Peyer's patch (tissue), 4 donors: ENCODE measurements at regions not wholly inside any gene's neighbourhood (a gene's known extent, or its start where the extent isn't known, plus 50 kb on each side); places are given as distances from the start of the nearest gene placed in this dataset.

ENCODE experiments used
- POLR2A ChIP-seq, 2 donors: fragments of 450-650 bp; IDR thresholded peaks; one replicate each; pipeline ENCODE4 v1.5.1; 2017; ENCODE audit warnings: antibody characterized with exemption in 2 of 2, mild to moderate bottlenecking in 2 of 2, moderate library complexity in 2 of 2
- TF ChIP-seq, protein P1 (sequence below), 6 experiments: fragments of 450-650 bp in 4 of 6; fragments of 200-600 bp in 2 of 6; sonication (generic) in 1 of 6; IDR thresholded peaks; one replicate each; pipeline ENCODE4 v1.5.1; 2017 to 2019; ENCODE audit warnings: antibody characterized with exemption in 6 of 6, mild to moderate bottlenecking in 3 of 6, moderate library complexity in 1 of 6

DNA sequence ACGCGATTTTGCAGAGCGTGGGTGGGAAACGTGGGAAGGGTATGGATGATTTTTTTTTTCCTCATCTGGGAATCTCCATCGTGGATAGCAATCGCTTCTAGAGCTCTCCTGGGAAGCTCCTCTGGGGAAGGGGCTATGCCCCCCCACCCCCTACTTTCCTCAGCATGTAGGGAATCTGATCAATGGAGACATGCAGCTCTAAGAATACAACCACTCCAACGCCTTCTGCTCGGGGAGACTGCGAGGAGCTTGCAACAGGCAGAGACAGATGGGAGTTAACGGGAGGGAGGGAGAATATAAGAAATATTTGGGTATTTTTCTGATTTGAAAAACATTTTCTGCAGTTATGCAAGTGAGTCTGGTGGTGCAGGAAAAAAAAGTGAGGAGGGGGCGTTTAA lies 104.6 kb upstream of the HSD17B12 start:
- TF ChIP-seq, protein P1, sequence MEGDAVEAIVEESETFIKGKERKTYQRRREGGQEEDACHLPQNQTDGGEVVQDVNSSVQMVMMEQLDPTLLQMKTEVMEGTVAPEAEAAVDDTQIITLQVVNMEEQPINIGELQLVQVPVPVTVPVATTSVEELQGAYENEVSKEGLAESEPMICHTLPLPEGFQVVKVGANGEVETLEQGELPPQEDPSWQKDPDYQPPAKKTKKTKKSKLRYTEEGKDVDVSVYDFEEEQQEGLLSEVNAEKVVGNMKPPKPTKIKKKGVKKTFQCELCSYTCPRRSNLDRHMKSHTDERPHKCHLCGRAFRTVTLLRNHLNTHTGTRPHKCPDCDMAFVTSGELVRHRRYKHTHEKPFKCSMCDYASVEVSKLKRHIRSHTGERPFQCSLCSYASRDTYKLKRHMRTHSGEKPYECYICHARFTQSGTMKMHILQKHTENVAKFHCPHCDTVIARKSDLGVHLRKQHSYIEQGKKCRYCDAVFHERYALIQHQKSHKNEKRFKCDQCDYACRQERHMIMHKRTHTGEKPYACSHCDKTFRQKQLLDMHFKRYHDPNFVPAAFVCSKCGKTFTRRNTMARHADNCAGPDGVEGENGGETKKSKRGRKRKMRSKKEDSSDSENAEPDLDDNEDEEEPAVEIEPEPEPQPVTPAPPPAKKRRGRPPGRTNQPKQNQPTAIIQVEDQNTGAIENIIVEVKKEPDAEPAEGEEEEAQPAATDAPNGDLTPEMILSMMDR (IDR thresholded peaks at IDR 0.05), result no peak
- TF ChIP-seq POLR2A (IDR thresholded peaks at IDR 0.05), result no peak
